Colonic mucosa (tissue), 4 donors: ENCODE measurements at regions not wholly inside any gene's neighbourhood (a gene's known extent, or its start where the extent isn't known, plus 50 kb on each side); places are given as distances from the start of the nearest gene placed in this dataset.
A peak's percentile ranks its signal among the peaks of the same experiment; 100 is the strongest.
"Not testable (repeated sequence)": the region's sequence is repeated elsewhere in the genome, so short reads cannot be mapped to it uniquely, and the experiment has no call there.

Experiments used
- DNase-seq: peaks from one replicate; pipeline ENCODE4 v3.0.0-alpha.2; 2020
- H3K27ac ChIP-seq: fragments of 200-600 bp; one replicate; pipeline ENCODE4 v1.8.0; 2021
- H3K27me3 ChIP-seq: fragments of 200-600 bp; one replicate; pipeline ENCODE4 v1.8.0; 2021
- H3K36me3 ChIP-seq: fragments of 200-600 bp; one replicate; pipeline ENCODE4 v1.8.0; 2021
- H3K4me1 ChIP-seq: fragments of 200-600 bp; one replicate; pipeline ENCODE4 v1.8.0; 2021; ENCODE audit warnings: mild to moderate bottlenecking
- H3K4me3 ChIP-seq: fragments of 200-600 bp; one replicate; pipeline ENCODE4 v1.8.0; 2021
- H3K9ac ChIP-seq, 2 donors: one replicate each; pipeline ENCODE4 v1.7.0; 2013; ENCODE audit warnings: control low read depth in 2 of 2, low read depth in 2 of 2, low read length in 2 of 2
- H3K9me3 ChIP-seq: fragments of 200-600 bp; one replicate; pipeline ENCODE4 v1.8.0; 2021
- CTCF ChIP-seq: fragments of 200-600 bp; IDR thresholded peaks from one replicate; pipeline ENCODE4 v1.8.0; 2022; ENCODE audit warnings: antibody characterized with exemption, mild to moderate bottlenecking
- intact Hi-C: fragments of 100-400 bp; cut with DNase I; formaldehyde crosslinking; loops from one replicate; pipeline ENCODE4 v1.14.1; 2022
- donor health status: healthy.
- donor health status: DM: no; HTN: no; CAD: no.
- donor health status: DM: no; HTN: no; CAD: no.

GRCh38 chr6:60991427-60992028, 1294.5 kb downstream of the KHDRBS2 start:
- Histone ChIP-seq H3K27me3 (no peaks in the 10 kb centered on the region), H3K36me3 (no peaks in the 10 kb centered on the region), H3K9me3 (no peaks in the 10 kb centered on the region), H3K4me3 (no peak overlapping the region), H3K27ac (no peak overlapping the region), H3K9ac (no peak overlapping the region), H3K4me1 (no peaks in the 10 kb centered on the region)
- intact Hi-C loops, result no loop called here
- DNase-seq, result no peak
- no peak for TF ChIP-seq CTCF

GRCh38 chr6:60952500-60952899, 1333.5 kb downstream of the KHDRBS2 start:
- H3K27me3 ChIP-seq, result no peaks in the 10 kb centered on the region

GRCh38 chr6:60950221-60950923, 1335.7 kb downstream of the KHDRBS2 start:
- H3K9me3 ChIP-seq, H3K27me3 ChIP-seq, H3K4me3 ChIP-seq, intact Hi-C loops, DNase-seq, H3K27ac ChIP-seq, H3K9ac ChIP-seq, H3K4me1 ChIP-seq, H3K36me3 ChIP-seq: not testable (repeated sequence)

More at GRCh38 chr6:60952500-60952899, 1333.5 kb downstream of the KHDRBS2 start:
- Histone ChIP-seq H3K27ac (no peak overlapping the region), H3K9ac (no peak overlapping the region), H3K36me3 (no peaks in the 10 kb centered on the region), H3K4me3 (no peak overlapping the region), H3K9me3 (no peaks in the 10 kb centered on the region), H3K4me1 (no peaks in the 10 kb centered on the region)
- no peak for DNase-seq
- TF ChIP-seq CTCF, result no peak
- intact Hi-C loops, result no loop called here

- H3K9ac ChIP-seq, H3K36me3 ChIP-seq, H3K4me1 ChIP-seq, H3K27me3 ChIP-seq, H3K9me3 ChIP-seq, H3K27ac ChIP-seq, H3K4me3 ChIP-seq, intact Hi-C loops, DNase-seq: not testable (repeated sequence)
Observed at GRCh38 chr6:60947416-60947815, 1338.6 kb downstream of the KHDRBS2 start.

- DNase-seq, H3K9ac ChIP-seq: not testable (repeated sequence)
Observed at GRCh38 chr6:60944803-60945202, 1341.2 kb downstream of the KHDRBS2 start.

GRCh38 chr6:60935970-60936369, 1350.1 kb downstream of the KHDRBS2 start:
- H3K36me3 ChIP-seq, H3K4me3 ChIP-seq, H3K9ac ChIP-seq, H3K9me3 ChIP-seq, H3K27ac ChIP-seq, intact Hi-C loops, DNase-seq, H3K27me3 ChIP-seq, H3K4me1 ChIP-seq: not testable (repeated sequence)
- TF ChIP-seq CTCF, result peak; percentile 16

More at GRCh38 chr6:60944803-60945202, 1341.2 kb downstream of the KHDRBS2 start:
- H3K4me3 ChIP-seq, H3K4me1 ChIP-seq, H3K27me3 ChIP-seq, H3K27ac ChIP-seq, intact Hi-C loops, H3K9me3 ChIP-seq, H3K36me3 ChIP-seq: not testable (repeated sequence)

GRCh38 chr6:60919652-60920051, 1366.4 kb downstream of the KHDRBS2 start:
- H3K9ac ChIP-seq, H3K4me1 ChIP-seq, H3K9me3 ChIP-seq, intact Hi-C loops, H3K27me3 ChIP-seq, H3K36me3 ChIP-seq, H3K4me3 ChIP-seq, H3K27ac ChIP-seq, DNase-seq: not testable (repeated sequence)

- H3K36me3 ChIP-seq, H3K4me1 ChIP-seq, H3K27me3 ChIP-seq, H3K4me3 ChIP-seq, intact Hi-C loops, H3K9ac ChIP-seq, H3K9me3 ChIP-seq, DNase-seq, H3K27ac ChIP-seq: not testable (repeated sequence)
Observed at GRCh38 chr6:60903860-60904259, 1382.2 kb downstream of the KHDRBS2 start.

- H3K27me3 ChIP-seq, intact Hi-C loops, DNase-seq: not testable (repeated sequence)
Observed at GRCh38 chr6:60893374-60893773, 1392.7 kb downstream of the KHDRBS2 start.

More at GRCh38 chr6:60893374-60893773, 1392.7 kb downstream of the KHDRBS2 start:
- not testable (repeated sequence) for H3K4me1 ChIP-seq, H3K9ac ChIP-seq, H3K4me3 ChIP-seq, H3K36me3 ChIP-seq, H3K27ac ChIP-seq, H3K9me3 ChIP-seq
